HUDEP-2 (cell line): ENCODE measurements at regions not wholly inside any gene's neighbourhood (a gene's known extent, or its start where the extent isn't known, plus 50 kb on each side); places are given as distances from the start of the nearest gene placed in this dataset.
"Not testable (repeated sequence)": the region's sequence is repeated elsewhere in the genome, so short reads cannot be mapped to it uniquely, and the experiment has no call there.

Experiments used
- DNase-seq, 76 experiments: peaks; one replicate each; lab custom pipeline; 2025; ENCODE audit not compliant: unreplicated experiment in 76 of 76; lab: John Stamatoyannopoulos, UW

DNA sequence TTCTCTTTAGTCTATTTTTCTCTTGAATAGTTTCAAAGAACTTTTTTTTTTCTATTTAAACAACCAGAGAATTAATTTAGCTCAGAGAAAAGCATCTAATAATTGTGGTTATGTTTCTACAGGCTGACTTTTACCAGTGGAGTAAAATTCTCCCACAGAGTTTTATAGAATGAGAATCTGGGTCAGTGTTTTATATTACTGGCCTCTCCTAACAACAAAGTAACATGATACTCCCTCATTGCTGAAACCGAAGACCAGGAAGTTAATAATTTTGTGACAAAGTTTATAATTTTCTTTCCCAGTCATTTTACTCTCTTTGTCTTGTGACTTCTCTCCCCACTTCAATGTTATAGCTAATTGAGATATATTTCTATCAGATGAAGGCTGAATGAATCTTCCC, 946.9 kb downstream of the EPHA3 start:
- no peak for DNase-seq

DNA sequence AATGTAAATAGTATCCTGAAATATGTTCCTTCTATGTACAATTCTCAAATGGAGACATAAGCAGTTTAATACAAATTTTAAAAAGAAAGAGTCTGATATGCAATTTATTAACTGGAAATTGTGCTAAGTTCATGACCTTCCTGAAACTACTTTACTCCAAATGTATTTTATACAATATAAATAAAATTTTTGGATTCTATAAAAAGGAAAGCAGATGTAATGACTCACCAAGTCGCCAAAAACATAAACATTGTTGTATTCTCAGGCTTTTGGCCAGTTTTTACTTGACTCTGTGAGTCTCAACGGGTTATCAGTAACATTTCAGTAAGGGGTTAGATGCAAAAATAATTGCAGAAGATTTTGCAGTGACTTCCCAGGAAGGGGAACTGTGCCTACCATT, 948.2 kb downstream of the EPHA3 start:
- no peak for DNase-seq

DNA sequence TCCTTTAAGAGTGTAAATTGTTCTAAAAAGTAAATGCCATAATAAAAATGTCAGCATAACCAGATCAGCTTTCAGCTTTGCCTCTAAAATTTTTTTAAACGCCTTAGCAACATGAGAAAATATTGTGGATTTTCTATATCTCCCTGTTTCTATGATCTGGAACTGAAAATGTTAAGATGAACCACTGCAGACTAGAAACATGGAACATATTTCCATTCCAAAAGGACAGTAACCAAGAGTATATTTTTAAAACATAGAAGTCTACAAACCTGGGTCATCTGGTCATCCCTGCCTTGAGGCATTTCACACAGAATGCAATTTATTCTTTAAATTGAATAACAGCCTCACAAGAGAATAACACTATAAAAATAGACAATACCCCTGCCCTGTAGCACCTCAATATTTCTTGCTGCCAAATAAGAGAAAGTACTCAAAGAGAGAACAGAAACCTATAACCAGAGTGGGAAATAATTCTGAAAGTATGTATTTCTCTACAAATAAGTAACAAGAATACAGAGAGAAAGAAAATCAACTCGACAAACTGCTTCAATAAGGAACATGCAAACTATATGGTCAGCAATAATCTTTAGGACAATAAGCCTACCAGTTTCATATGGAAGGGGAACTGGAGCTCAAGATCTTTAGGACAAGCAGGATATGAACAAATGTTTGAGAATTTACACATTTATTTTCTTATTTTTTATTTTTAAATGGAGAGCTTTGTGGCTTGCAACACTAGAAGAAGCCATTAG, 949.0 kb downstream of the EPHA3 start:
- DNase-seq, result no peak

DNA sequence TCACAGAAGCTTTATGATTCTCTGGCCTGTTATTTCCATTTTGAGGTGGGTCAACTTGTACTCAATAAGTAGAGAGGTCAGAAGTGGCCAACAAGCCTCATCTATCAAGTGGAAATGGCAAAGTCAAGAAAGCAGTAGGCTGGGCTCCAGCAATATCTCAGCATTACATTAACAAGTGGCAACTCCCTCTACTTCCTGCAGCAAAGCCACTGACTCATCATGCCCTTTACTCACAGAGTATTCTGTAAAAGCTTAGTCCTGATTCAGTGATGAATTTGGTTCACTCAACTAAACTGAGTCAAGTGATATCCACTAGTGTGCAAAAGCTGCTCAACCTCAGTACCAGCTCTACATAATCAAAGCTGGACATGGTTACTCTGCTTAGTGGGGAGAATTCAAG, 954.6 kb downstream of the EPHA3 start:
- DNase-seq, result no peak

DNA sequence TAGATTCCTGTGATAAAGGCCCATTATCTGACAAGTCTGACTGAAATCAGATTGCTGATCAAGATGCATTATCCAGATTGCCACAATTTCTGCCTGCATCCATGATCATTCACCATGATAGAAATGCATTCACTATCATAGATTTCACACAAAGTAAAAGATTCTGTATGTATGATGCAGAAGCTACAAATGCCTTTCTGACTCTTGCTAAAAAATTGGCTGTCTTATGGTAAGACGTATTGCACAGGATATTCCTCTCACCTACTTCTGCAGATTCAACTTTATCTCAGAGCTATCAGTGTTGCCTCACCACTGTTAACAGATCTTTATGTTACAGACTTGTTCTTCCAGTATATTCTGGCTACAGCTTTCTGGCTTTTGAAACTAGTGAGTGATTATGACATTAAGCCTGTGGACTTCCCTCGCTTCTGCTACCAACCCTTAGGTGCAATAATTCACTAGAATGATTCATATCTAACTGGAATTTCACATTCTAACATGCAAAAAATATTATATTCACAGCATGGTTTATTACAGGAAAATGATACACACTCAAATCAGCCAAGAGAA, 955.3 kb downstream of the EPHA3 start:
- DNase-seq, result no peak

DNA sequence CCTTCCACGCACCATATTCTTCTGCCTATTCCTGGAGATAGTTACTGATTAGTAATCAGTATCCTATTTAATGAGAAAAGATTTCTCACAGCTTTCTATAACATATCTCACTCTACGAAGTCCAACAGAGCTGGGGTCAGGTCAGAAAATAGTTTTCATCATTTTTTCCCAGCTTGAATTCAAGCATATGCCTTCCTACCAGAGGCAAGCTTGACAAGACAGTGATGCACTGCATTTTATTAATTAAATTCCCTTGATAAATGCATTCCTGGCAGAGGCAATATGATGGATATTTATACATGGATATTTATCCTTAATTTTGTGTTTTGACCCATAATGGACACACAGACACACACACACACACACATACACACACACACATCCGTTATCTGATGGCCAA, 961.4 kb downstream of the EPHA3 start:
- DNase-seq, result no peak

DNA sequence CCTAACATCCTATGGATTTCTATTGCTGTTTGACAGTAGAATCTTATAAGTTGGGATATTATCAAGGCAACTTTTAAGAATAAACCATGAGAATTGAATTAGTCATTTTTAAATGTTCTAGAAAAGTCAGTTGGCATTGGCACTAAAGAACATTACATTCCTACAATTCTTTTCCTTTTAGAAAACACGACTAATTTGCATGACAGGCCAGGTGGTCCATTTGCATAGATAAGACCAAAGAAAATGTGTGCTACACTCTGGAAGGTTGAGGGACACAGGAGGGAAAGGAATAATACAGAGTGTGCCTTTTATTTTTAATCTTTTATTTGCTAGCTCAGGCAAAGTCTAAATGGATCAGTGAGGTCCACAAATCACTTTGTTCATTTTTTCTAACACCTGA, 962.3 kb downstream of the EPHA3 start:
- DNase-seq, result no peak

DNA sequence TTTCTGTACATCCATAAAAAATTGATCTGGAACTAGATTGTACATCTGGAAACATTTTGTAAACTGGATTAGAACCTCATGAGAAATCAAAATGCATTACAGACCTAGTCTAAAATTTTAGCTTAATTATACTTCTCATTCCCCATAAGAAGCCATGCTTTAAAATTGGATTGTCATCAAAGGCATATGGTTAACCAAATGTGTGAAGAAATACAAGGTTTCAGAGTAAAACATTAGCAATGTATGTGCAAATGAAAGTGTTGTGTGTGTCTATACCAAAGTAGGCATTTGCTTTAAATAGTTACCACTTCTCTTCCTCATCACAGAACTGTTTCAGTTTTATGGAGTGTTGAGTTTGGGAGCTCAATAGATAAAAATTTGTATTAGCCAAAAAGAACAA, 968.7 kb downstream of the EPHA3 start:
- no peak for DNase-seq

DNA sequence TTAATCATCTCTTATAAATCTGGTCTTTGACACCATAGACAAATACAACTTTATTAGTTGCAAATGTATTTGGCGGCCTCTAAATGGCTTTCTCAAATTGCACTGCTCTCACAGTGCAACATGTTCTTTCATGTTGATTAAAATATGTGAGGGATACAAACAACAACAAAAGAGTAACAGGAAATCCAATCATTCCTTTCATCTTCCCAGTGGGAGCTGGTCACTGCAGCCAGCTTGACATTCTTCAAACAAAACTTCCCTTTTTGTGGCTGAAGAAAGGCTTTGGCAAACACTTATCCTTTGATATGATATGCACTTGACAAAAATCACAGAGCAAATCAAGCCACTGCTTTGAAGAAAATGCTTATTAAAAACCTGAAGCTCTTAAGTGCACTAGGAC, 973.6 kb downstream of the EPHA3 start:
- DNase-seq, result no peak

DNA sequence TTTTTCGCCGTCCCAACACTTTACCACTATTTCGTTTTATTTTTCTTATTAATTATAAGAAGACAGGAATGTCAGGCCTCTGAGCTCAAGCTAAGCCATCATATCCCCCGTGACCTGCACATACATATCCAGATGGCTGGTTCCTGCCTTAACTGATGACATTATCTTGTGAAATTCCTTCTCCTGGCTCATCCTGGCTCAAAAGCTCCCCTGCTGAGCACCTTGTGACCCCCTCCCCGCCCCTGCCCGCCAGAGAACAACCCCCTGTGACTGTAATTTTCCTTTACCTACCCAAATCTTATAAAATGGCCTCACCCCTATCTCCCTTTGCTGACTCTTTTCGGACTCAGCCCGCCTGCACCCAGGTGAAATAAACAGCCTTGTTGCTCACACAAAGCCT, 978.9 kb downstream of the EPHA3 start:
- DNase-seq, result not testable (repeated sequence)

DNA sequence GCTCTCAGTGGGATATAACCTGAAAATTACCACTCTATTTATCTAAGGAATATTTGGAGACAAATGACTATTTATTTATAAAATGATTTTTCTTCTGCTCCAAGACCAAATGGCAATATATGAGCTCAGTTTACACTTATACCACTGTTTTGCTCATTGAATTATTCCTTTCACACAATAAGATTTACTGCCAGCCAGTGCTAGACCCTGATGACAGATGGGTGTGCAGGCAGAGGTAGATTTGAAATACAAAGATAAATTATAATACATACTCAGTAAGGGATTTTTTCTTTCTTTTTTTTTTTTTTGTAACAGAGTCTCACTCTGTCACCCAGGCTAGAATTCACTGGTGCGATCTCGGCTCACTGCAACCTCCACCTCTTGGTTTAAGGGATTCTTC, 980.3 kb downstream of the EPHA3 start:
- no peak for DNase-seq

DNA sequence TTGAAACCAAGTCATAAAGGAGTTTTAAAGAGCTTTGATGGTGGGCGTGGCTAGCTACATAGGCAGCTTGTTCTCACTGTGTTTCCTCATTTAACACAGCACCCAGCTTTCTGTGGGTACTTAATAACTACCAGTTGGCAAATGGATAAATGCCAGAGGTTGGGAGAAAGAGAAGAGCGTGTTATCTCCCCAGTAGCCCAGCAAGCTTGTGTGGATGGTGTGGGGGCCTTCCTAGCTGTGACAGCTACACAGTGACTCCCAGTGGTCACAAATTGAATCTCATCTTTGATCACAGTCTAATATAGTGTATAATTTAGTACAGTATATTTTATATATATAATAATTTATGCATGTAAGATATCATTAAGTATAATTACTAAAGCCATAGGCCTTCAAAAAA, 984.1 kb downstream of the EPHA3 start:
- peak in 4 of 76 experiments; percentile 1 to 10 (median 4) for DNase-seq

DNA sequence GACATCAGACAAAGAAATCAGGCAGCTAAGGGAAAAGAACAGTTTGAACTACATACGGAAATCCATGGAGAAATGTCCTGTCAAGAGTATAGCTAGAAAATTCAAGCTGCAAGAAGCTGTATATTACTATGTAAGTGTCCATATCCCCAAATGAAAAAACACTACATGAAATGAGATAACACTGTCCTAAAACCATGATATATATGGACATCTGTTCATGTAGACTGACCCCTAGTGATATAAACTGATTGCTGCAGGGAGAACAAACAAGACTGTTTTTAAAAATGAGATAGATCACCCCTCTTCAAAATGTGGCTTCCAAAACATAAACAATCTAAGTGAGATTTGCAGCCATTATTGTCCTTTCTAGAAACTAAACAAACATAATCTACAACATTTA, 985.6 kb downstream of the EPHA3 start:
- DNase-seq, result peak in 4 of 76 experiments; percentile 2 to 12 (median 2)

DNA sequence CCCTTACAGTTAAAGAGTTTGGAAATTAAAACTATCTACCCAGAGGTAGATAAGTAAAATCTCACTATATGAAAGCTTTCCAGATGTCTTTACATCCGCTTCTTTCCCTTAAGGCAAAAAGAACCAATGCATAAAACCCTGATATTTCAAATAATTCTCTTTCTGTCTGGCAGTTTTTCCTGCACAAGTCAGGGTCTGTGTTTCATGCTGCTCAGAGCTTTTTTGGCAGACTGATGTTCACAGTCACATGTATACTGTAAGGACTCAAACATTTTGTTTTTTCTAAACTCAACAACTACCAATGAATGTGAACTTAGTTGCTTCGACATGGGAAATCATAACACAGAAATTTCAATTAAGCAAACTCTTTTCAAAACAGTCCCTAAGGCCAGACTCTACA, 988.4 kb downstream of the EPHA3 start:
- DNase-seq, result no peak

DNA sequence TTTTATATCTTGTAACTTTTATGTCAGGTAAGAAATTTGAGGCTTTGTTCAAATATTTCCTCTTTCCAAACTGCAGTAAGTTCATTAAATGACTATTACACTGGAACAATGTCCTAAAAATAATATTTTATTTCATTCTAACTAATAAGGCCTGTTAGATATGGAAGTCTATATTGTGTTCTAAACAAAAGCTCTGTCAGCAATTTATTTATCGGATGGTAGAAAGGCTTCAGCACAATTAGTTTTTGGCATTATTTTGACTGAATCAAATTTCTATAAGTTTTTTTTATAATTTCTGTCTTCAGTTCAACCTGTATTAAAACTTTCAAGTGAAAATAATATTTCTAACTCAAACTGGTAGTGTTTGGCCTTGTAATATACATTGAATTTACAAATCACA, 992.1 kb downstream of the EPHA3 start:
- DNase-seq, result no peak

DNA sequence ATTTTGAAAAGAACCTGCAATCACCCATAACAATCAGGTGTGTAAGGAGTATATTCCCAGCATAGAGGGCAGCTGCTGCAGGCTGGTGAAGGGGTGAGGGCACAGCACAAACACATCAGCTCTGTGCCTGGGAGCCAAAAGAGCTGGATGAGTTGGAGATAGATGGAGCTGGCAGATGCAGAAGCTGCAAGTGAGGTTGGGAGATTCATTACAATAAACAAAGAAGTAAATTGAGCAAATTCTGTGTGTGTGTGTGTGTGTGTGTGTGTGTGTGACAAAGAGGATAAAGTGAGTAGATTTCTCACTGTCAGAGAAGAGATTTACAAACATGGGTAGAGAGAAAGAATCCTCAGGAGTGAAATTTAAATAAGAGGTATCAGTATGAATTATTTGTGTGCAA, 994.7 kb downstream of the EPHA3 start:
- DNase-seq, result no peak

DNA sequence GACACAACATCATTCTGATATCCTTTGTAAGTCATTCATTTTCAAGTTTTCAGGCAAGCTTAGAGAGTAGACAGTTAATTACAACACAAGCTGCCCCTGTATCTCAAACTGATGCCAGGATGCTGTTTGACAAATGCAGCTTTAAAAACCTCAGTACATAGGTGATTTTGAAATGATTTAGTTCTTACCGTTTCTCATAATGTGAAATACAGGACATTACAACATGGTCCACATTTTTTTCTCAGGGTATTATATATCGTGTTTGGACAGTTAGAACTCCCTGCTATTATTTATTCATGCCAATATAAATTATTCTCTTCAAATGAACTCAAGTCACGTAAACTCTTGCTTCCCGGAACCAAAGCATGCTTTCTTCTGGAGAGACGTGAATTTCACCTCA, 1013.9 kb downstream of the EPHA3 start:
- DNase-seq, result no peak

DNA sequence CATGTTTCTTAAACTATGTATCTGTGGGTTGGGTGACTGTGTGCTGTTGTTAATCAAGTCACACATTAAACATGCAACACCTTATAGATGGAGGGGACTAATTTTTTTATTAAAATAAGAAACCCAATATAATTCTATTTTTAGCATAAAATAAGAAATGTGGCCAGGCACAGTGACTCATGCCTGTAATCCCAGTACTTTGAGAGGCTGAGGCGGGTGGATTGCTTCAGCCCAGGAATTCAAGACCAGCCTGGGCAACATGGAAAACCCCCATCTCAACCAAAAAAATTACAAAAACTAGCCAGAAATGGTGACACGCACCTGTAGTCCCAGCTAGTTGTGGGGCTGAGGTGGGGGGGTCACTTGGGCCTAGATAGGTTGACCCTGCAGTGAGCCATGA, 1021.0 kb downstream of the EPHA3 start:
- no peak for DNase-seq

DNA sequence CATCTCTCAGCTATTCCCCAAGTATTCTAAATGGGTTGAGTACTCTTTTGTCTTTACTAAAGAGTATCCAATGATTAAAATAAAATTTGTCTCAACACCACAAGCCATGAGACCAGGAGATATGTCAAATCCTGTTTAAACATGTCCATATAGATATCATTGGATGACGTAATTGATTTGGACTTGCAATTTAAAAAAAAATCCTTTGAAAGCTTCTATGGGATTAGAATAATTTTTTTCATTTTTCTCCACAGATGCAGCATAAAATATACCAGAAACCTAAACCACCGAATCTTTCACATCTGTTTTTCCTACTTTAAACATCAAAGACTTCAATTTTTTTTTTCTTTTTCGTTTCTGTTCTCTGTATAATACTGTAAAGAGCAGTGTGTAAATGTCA, 1022.3 kb downstream of the EPHA3 start:
- DNase-seq, result no peak

DNA sequence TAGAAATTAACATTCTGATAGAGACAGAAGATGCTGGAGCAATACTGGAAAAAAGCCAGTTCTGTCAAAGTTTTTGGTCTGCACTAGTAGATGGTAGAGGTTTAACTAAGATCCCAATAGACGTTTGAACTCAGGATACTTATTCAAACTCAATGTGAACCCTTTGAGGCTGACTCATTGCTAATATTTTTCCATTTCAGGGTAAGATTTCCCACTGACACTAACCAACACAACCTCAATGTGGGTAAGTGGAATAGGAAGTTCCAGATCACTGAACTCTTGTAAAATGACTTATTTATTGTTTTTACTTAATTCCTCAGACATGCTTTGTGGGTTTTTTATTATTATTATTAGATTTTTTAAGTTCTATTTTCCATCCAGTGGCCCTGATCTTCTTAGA, 1024.8 kb downstream of the EPHA3 start:
- DNase-seq, result no peak

DNA sequence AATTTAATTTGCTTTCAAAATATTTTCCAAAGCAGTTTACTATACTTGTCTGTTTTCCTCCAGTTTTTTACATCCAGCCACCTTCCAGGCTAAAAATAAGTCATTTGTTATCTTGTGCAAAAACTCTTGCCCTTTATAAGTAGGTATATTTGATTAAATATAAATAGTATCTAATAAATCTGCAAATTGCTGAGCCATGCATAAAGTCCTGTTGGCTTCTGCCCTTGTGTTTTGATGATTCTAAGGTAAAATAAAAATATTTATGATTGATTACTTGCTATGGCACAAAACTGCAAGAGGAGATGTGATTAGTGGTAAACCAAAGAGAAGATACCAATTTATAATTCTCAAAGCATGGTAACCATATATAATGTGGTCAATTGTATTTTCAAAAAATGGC, 1026.7 kb downstream of the EPHA3 start:
- DNase-seq, result no peak

DNA sequence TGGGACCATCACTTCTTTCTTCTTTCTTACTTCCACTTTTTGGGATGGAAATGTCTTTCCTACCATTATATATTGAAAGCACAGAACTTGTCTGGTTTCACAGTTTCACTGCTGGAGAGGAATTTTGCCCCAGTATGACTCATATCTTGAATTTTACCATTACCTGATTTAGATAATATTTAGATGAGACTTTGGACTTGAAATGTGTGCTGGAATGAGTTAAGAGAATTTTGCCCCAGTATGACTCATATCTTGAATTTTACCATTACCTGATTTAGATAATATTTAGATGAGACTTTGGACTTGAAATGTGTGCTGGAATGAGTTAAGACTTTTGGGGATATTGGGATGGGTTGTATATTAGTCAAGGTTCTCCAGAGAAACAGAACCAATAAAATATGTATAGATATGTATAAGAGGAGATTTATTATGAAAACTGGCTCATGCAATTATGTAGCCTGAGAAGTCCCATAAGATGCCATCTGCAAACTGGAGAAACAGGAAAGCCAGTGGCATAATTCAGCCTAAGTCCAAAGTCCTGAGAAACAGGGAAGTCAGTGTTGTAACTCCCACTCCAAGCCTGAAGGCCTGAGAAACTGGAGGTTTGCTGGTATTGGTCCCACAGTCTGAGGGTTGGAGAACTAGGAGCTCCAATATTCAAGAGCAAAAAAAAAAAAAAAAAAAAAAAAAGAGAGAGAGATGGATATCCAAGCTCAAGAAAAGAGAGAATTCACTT, 1029.2 kb downstream of the EPHA3 start:
- no peak for DNase-seq
